ENCODE measurements at regions not wholly inside any gene's neighbourhood (a gene's known extent, or its start where the extent isn't known, plus 50 kb on each side); places are given as distances from the start of the nearest gene placed in this dataset.

GRCh38 chr2:42942990-42943493 lies 150.7 kb upstream of the HAAO start:
- H2AFZ ChIP-seq (ENCODE audit: low read length): peak overlapping the region; percentile 10
- DNase-seq (ENCODE audit: insufficient read length, low spot score, missing footprints): no peak
- H3K4me1 ChIP-seq (ENCODE audit: insufficient read depth, low read length): peaks cover 4% of the 10 kb centered on the region
- no peaks in the 10 kb centered on the region for H3K36me3 ChIP-seq (ENCODE audit: insufficient read depth, low read length)
- H3K27ac ChIP-seq (ENCODE audit: low read depth, low read length): no peak overlapping the region
- TF ChIP-seq CTCF (IDR thresholded peaks at IDR 0.05; ENCODE audit: extremely low read depth, low read depth, low read length): no peak
- no peak overlapping the region for H3K4me2 ChIP-seq (ENCODE audit: insufficient read depth, low read length)
- no peak overlapping the region for H3K4me3 ChIP-seq (ENCODE audit: insufficient read depth, low read length)
- H3K79me2 ChIP-seq (ENCODE audit: insufficient read depth, low read length): no peaks in the 10 kb centered on the region
- no peaks in the 10 kb centered on the region for H4K20me1 ChIP-seq (ENCODE audit: insufficient read depth, low read length)
- H3K9me3 ChIP-seq (ENCODE audit: low read depth, low read length): no peaks in the 10 kb centered on the region
- no peaks in the 10 kb centered on the region for H3K27me3 ChIP-seq (ENCODE audit: insufficient read depth, low read length)

- no peak for DNase-seq (ENCODE audit: insufficient read length, low spot score, missing footprints)
- H3K4me3 ChIP-seq (ENCODE audit: insufficient read depth, low read length): no peak overlapping the region
These were observed 150.0 kb upstream of the HAAO start for GRCh38 chr2:42942214-42942989.

GRCh38 chr2:42941633-42942176 lies 149.3 kb upstream of the HAAO start:
- Histone ChIP-seq H2AFZ (ENCODE audit: low read length) (no peak overlapping the region), H3K9me3 (ENCODE audit: low read depth, low read length) (no peaks in the 10 kb centered on the region), H3K4me3 (ENCODE audit: insufficient read depth, low read length) (no peak overlapping the region), H3K4me2 (ENCODE audit: insufficient read depth, low read length) (no peak overlapping the region), H3K4me1 (ENCODE audit: insufficient read depth, low read length) (no peaks in the 10 kb centered on the region), H3K27me3 (ENCODE audit: insufficient read depth, low read length) (no peaks in the 10 kb centered on the region), H3K79me2 (ENCODE audit: insufficient read depth, low read length) (no peaks in the 10 kb centered on the region), H3K36me3 (ENCODE audit: insufficient read depth, low read length) (no peaks in the 10 kb centered on the region), H4K20me1 (ENCODE audit: insufficient read depth, low read length) (no peaks in the 10 kb centered on the region), H3K27ac (ENCODE audit: low read depth, low read length) (no peak overlapping the region)
- no peak for TF ChIP-seq CTCF (IDR thresholded peaks at IDR 0.05; ENCODE audit: extremely low read depth, low read depth, low read length)
- DNase-seq (ENCODE audit: insufficient read length, low spot score, missing footprints): peak; percentile 63

More at GRCh38 chr2:42942214-42942989, 150.0 kb upstream of the HAAO start:
- TF ChIP-seq CTCF (IDR thresholded peaks at IDR 0.05; ENCODE audit: extremely low read depth, low read depth, low read length): no peak
- H3K27me3 ChIP-seq (ENCODE audit: insufficient read depth, low read length): no peaks in the 10 kb centered on the region
- no peaks in the 10 kb centered on the region for H3K79me2 ChIP-seq (ENCODE audit: insufficient read depth, low read length)
- H3K27ac ChIP-seq (ENCODE audit: low read depth, low read length): no peak overlapping the region
- H3K36me3 ChIP-seq (ENCODE audit: insufficient read depth, low read length): no peaks in the 10 kb centered on the region
- peak overlapping the region; percentile 12 for H2AFZ ChIP-seq (ENCODE audit: low read length)
- H3K4me2 ChIP-seq (ENCODE audit: insufficient read depth, low read length): no peak overlapping the region
- H3K9me3 ChIP-seq (ENCODE audit: low read depth, low read length): no peaks in the 10 kb centered on the region
- no peaks in the 10 kb centered on the region for H3K4me1 ChIP-seq (ENCODE audit: insufficient read depth, low read length)
- H4K20me1 ChIP-seq (ENCODE audit: insufficient read depth, low read length): no peaks in the 10 kb centered on the region

All from osteoblast (primary cell).